Left ventricle myocardium inferior (tissue), 1 donor: ENCODE measurements at regions not wholly inside any gene's neighbourhood (a gene's known extent, or its start where the extent isn't known, plus 50 kb on each side); places are given as distances from the start of the nearest gene placed in this dataset.
A peak's percentile ranks its signal among the peaks of the same experiment; 100 is the strongest.

Source experiments
- DNase-seq: peaks from one replicate; pipeline ENCODE4 v3.0.0-alpha.2; 2020
- H3K27ac ChIP-seq: fragments of 200-600 bp; replicated peaks from 2 replicates; pipeline ENCODE4 v1.8.0; 2021
- H3K27me3 ChIP-seq: fragments of 200-600 bp; 2 replicates; pipeline ENCODE4 v1.8.0; 2021; ENCODE audit warnings: low read depth
- H3K36me3 ChIP-seq: fragments of 200-600 bp; 2 replicates; pipeline ENCODE4 v1.8.0; 2021
- H3K4me1 ChIP-seq: fragments of 200-600 bp; 2 replicates; pipeline ENCODE4 v1.8.0; 2021
- H3K4me3 ChIP-seq: fragments of 200-600 bp; 2 replicates; pipeline ENCODE4 v1.8.0; 2021; ENCODE audit warnings: mild to moderate bottlenecking, moderate library complexity
- H3K9me3 ChIP-seq: fragments of 200-600 bp; replicated peaks from 2 replicates; pipeline ENCODE4 v1.8.0; 2021
- CTCF ChIP-seq: fragments of 200-600 bp; IDR thresholded peaks from 2 replicates; pipeline ENCODE4 v1.8.0; 2021; ENCODE audit warnings: antibody characterized with exemption, mild to moderate bottlenecking, borderline replicate concordance
- intact Hi-C: fragments of 100-400 bp; cut with micrococcal nuclease; formaldehyde crosslinking; loops from one replicate; pipeline ENCODE4 v1.11.0; 2022
- donor health status: DM: no; HTN: yes; CAD: no; lungs with severe emphysema.

DNA sequence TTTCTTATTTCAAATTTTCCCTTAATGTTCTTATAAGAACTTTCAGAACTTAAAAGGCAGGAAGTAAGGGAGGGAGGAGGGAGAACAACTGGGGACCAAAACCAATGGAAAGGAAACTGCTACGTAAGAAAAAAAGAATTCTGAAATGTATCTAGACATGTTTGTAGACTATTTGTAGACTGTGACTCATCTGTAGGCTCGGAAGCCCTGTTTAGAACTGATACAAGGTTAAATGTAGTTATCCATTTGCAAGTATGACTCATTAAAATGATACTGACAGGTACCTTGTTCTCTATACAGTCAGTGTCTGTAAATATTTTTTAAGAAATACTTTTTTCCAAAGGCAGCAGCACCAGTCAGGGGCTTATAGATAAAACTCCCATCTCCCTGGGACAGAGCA is 202.0 kb downstream of the DHX15 start:
- no peaks in the 10 kb centered on the region for H3K4me1 ChIP-seq
- no peak overlapping the region for H3K27ac ChIP-seq
- TF ChIP-seq CTCF = no peak
- no peak for DNase-seq
- H3K4me3 ChIP-seq = no peak overlapping the region
- peaks cover 13% of the 10 kb centered on the region for H3K9me3 ChIP-seq
- intact Hi-C loops = no loop called here
- no peaks in the 10 kb centered on the region for H3K27me3 ChIP-seq
- H3K36me3 ChIP-seq = no peaks in the 10 kb centered on the region

DNA sequence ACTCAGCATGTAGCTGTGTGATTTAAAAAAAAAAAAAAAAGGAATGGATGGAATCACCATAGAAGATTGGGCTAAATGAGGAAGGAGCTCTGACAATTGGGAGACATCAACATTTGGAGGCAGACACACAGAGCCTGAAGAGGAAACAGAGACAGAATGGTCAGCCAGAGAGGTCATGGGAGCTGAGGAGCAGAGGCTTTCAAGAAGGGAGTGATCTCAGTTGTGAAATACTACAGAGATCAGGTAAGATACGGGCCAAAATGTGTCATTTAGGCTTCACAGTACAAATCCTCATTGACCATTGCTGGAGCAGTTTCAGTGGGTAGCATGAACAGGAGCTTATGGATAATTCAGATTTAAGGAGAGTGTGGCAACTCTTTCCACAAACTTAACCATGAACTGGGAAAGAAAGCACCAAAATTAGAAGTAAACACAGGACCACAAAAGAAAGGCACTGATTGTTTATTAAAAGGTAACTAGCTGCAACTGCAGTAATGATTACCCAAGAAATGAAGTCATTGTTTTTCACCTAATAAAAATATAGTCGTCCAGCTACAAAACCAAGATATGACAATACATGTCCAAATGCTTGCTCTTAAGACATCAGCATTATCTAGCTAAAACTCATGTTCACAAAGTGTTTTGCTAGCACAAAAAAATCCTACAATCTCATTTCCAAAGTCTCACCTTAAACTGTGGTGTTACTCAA is 203.2 kb downstream of the DHX15 start:
- H3K27ac ChIP-seq = no peak overlapping the region
- TF ChIP-seq CTCF = no peak
- H3K4me3 ChIP-seq = no peak overlapping the region
- H3K9me3 ChIP-seq = no peaks in the 10 kb centered on the region
- H3K4me1 ChIP-seq = no peaks in the 10 kb centered on the region
- no peak for DNase-seq
- H3K36me3 ChIP-seq = no peaks in the 10 kb centered on the region
- intact Hi-C loops = no loop called here
- no peaks in the 10 kb centered on the region for H3K27me3 ChIP-seq

DNA sequence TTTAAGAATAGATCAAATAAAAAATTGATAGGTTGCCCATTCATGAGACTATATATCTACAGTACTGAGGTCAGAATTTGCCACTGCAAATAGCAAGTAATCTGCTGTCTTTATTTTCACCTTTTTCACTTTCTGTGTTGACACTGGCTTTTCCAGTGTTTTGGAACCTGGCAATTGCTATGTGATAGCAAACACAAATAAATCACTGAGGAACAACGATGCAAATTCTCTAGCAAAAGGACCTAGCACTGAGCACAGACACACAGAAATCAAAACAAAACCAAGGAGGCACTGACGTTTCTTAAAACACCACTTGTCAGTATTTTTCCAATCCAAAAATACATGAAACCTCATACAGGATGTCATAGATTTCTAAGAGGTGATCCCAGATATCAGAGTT is 210.7 kb downstream of the DHX15 start:
- no peak overlapping the region for H3K4me3 ChIP-seq
- no peak for DNase-seq
- H3K27ac ChIP-seq = no peak overlapping the region
- no peaks in the 10 kb centered on the region for H3K36me3 ChIP-seq
- intact Hi-C loops = no loop called here
- TF ChIP-seq CTCF = no peak
- peaks cover 8% of the 10 kb centered on the region for H3K4me1 ChIP-seq
- no peaks in the 10 kb centered on the region for H3K9me3 ChIP-seq
- H3K27me3 ChIP-seq = no peaks in the 10 kb centered on the region

GRCh38 chr4:24372881-24373280 is 211.5 kb downstream of the DHX15 start:
- intact Hi-C loops = no loop called here
- TF ChIP-seq CTCF = no peak
- no peaks in the 10 kb centered on the region for H3K36me3 ChIP-seq
- H3K4me1 ChIP-seq = peaks cover 8% of the 10 kb centered on the region
- DNase-seq = no peak
- peak overlapping the region; percentile 16 for H3K27ac ChIP-seq
- no peaks in the 10 kb centered on the region for H3K27me3 ChIP-seq
- no peaks in the 10 kb centered on the region for H3K9me3 ChIP-seq
- peak overlapping the region; percentile 5 for H3K4me3 ChIP-seq

- H3K27ac ChIP-seq = peak overlapping the region; percentile 16
- no peak for DNase-seq
- no peak for TF ChIP-seq CTCF
- H3K36me3 ChIP-seq = no peaks in the 10 kb centered on the region
- no peak overlapping the region for H3K4me3 ChIP-seq
- peaks cover 8% of the 10 kb centered on the region for H3K4me1 ChIP-seq
- H3K9me3 ChIP-seq = no peaks in the 10 kb centered on the region
- intact Hi-C loops = no loop called here
- H3K27me3 ChIP-seq = no peaks in the 10 kb centered on the region
Measured at GRCh38 chr4:24372341-24372740, 212.0 kb downstream of the DHX15 start.
